ENCODE measurements at regions not wholly inside any gene's neighbourhood (a gene's known extent, or its start where the extent isn't known, plus 50 kb on each side); places are given as distances from the start of the nearest gene placed in this dataset.

- DNase-seq, result no peak
These were observed 557.2 kb downstream of the BCL11B start for GRCh38 chr14:98714626-98715425.

GRCh38 chr14:98716133-98716532 lies 555.9 kb downstream of the BCL11B start:
- no peak for DNase-seq

- no peak for DNase-seq
These were observed 550.9 kb downstream of the BCL11B start for GRCh38 chr14:98721061-98721460.

GRCh38 chr14:98724734-98725133 lies 547.3 kb downstream of the BCL11B start:
- DNase-seq, result no peak

- no peak for DNase-seq
These were observed 546.8 kb downstream of the BCL11B start for GRCh38 chr14:98725191-98725590.

GRCh38 chr14:98725676-98726075 lies 546.3 kb downstream of the BCL11B start:
- no peak for DNase-seq

GRCh38 chr14:98726585-98727405 lies 545.2 kb downstream of the BCL11B start:
- DNase-seq, result no peak

GRCh38 chr14:98728024-98728423 lies 544.0 kb downstream of the BCL11B start:
- DNase-seq, result no peak

- no peak for DNase-seq
These were observed 543.2 kb downstream of the BCL11B start for GRCh38 chr14:98728836-98729235.

- no peak for DNase-seq
These were observed 540.7 kb downstream of the BCL11B start for GRCh38 chr14:98731286-98731685.

- no peak for DNase-seq
These were observed 540.3 kb downstream of the BCL11B start for GRCh38 chr14:98731701-98732100.

GRCh38 chr14:98733536-98733935 lies 538.5 kb downstream of the BCL11B start:
- DNase-seq, result no peak

- no peak for DNase-seq
These were observed 535.2 kb downstream of the BCL11B start for GRCh38 chr14:98736701-98737338.

- DNase-seq, result no peak
These were observed 530.5 kb downstream of the BCL11B start for GRCh38 chr14:98741523-98741922.

- no peak for DNase-seq
These were observed 530.0 kb downstream of the BCL11B start for GRCh38 chr14:98742001-98742400.

GRCh38 chr14:98743536-98743935 lies 528.5 kb downstream of the BCL11B start:
- no peak for DNase-seq

GRCh38 chr14:98748966-98749365 lies 523.0 kb downstream of the BCL11B start:
- no peak for DNase-seq

- DNase-seq, result no peak
These were observed 520.9 kb downstream of the BCL11B start for GRCh38 chr14:98751110-98751509.

- no peak for DNase-seq
These were observed 519.3 kb downstream of the BCL11B start for GRCh38 chr14:98752660-98753059.

GRCh38 chr14:98754343-98755020 lies 517.5 kb downstream of the BCL11B start:
- DNase-seq, result no peak

- DNase-seq, result no peak
These were observed 515.2 kb downstream of the BCL11B start for GRCh38 chr14:98756749-98757148.

- no peak for DNase-seq
These were observed 513.6 kb downstream of the BCL11B start for GRCh38 chr14:98758440-98758839.

GRCh38 chr14:98761993-98762392 lies 510.0 kb downstream of the BCL11B start:
- DNase-seq, result no peak
